Kidney epithelial cell (primary cell): ENCODE measurements at regions not wholly inside any gene's neighbourhood (a gene's known extent, or its start where the extent isn't known, plus 50 kb on each side); places are given as distances from the start of the nearest gene placed in this dataset.

ENCODE experiments used
- DNase-seq: peaks from one replicate; pipeline ENCODE4 v3.0.0-alpha.2; 2010; ENCODE audit warnings: low read depth
- H3K27me3 ChIP-seq: 2 replicates; pipeline ENCODE4 v1.6.0; 2011; ENCODE audit warnings: low read length; ENCODE audit not compliant: control insufficient read depth, insufficient read depth
- H3K36me3 ChIP-seq: 2 replicates; pipeline ENCODE4 v1.5.1; 2011; ENCODE audit warnings: low read length; ENCODE audit not compliant: control insufficient read depth, insufficient read depth
- H3K4me3 ChIP-seq: 2 replicates; pipeline ENCODE4 v1.5.1; 2011; ENCODE audit warnings: low read depth, mild to moderate bottlenecking, control low read depth, low read length
- TF ChIP-seq, protein P1 (sequence below): IDR thresholded peaks from 2 replicates; pipeline ENCODE4 v1.5.1; 2011; ENCODE audit warnings: mild to moderate bottlenecking, moderate library complexity, low read length, control low read depth, inconsistent platforms; ENCODE audit not compliant: insufficient read depth, poor library complexity, severe bottlenecking

DNA sequence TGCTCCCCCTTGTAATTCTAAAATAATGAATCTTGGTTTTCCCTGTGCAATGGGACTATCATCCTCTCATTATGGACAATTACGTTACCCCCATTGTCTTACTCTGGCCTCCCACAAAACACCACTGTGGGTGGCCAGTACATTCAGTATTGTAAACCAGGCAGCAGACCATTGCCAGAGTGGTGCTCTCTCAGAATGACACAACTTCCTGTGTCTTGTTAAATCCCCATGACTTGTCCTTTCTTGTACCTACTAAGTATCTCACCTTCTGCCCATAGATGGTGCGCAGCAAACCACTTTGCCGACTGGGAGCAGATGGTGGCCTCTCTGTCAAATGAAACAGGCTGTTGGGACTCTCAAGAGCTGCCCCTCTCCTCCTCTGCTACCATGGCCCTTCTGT, 287.1 kb upstream of the RAG2 start:
- Histone ChIP-seq H3K4me3 (no peak overlapping the region), H3K27me3 (no peaks in the 10 kb centered on the region), H3K36me3 (no peaks in the 10 kb centered on the region)
- TF ChIP-seq, protein P1, sequence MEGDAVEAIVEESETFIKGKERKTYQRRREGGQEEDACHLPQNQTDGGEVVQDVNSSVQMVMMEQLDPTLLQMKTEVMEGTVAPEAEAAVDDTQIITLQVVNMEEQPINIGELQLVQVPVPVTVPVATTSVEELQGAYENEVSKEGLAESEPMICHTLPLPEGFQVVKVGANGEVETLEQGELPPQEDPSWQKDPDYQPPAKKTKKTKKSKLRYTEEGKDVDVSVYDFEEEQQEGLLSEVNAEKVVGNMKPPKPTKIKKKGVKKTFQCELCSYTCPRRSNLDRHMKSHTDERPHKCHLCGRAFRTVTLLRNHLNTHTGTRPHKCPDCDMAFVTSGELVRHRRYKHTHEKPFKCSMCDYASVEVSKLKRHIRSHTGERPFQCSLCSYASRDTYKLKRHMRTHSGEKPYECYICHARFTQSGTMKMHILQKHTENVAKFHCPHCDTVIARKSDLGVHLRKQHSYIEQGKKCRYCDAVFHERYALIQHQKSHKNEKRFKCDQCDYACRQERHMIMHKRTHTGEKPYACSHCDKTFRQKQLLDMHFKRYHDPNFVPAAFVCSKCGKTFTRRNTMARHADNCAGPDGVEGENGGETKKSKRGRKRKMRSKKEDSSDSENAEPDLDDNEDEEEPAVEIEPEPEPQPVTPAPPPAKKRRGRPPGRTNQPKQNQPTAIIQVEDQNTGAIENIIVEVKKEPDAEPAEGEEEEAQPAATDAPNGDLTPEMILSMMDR: no peak
- no peak for DNase-seq

DNA sequence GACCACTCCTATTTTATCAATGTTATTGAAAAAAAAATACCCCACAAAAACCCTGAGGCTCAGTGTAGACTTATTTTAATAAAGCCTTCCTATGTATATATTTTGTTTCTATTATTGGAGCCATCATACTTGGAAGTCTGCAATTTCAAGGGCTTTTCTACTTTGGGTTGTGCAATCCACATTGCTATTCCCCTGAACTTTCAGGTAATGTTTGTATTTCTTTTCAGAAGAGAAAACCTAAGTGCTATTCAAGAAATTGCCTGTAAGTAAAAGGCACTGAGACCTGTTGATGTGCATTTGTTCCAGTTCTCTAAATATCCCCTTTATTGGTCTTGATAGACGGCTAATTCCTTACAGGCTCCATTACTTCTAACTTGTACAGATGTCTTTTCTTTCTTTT, 280.7 kb upstream of the RAG2 start:
- DNase-seq: no peak
- TF ChIP-seq, protein P1: no peak
- no peaks in the 10 kb centered on the region for H3K27me3 ChIP-seq
- H3K4me3 ChIP-seq: no peak overlapping the region
- H3K36me3 ChIP-seq: no peaks in the 10 kb centered on the region

DNA sequence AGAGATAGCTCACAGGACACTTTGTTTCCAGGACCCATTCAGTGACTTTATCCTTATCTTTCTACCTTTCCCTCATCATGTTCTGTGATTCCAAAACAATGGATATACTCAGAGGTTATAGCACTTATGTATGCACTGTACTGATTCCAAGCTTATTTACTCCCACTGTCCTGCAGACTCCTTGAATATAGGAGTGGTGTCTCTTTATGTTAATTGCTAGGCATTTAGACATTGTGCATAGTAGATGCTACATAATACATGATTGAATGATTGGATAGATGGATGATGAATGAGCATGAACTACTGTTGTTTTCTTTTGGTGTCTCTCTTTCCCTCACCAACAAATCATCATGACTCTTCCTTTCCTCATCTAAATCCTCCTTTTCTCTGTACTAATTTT, 279.1 kb upstream of the RAG2 start:
- Histone ChIP-seq H3K27me3 (no peaks in the 10 kb centered on the region), H3K36me3 (no peaks in the 10 kb centered on the region), H3K4me3 (no peak overlapping the region)
- no peak for DNase-seq
- TF ChIP-seq, protein P1: no peak

DNA sequence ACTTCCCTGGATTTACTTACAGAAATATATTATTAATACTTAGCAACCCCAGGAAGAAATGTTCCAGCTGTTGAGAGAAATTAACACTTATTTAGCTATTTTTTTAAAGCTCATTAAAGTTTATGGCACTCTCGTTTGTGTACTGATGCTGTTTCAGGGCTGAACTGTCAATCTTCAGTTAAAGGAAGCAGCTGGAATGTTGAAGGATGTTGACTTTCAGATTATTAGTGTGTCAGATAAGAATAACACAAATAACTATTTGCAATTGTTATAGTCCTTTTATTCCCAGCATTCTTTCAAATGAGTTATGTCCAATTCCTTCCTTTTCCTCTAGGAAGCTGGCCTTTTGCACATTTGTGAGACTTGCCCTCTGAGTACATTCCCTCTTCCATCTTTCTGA, 278.2 kb upstream of the RAG2 start:
- TF ChIP-seq, protein P1: no peak
- no peak for DNase-seq
- Histone ChIP-seq H3K36me3 (no peaks in the 10 kb centered on the region), H3K4me3 (no peak overlapping the region), H3K27me3 (no peaks in the 10 kb centered on the region)

DNA sequence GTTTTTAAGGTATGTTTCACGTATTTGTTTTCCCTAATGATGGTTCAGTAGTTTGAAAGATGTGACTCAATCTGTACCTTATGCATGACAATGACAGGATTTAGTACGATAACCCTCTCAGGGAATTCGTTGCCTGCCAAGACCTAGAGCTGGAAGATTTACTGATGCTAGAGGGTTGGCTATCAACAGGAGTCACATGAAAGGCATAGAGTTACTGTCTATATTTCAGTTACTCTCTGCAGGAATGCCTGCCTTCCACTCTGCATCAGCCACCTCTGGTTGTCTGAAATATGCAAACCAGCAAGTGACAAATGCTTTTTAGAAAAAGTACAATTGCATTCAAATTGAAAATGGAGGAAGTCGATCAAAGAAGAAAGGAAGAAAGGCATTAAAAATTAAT, 276.3 kb upstream of the RAG2 start:
- no peaks in the 10 kb centered on the region for H3K27me3 ChIP-seq
- H3K36me3 ChIP-seq: no peaks in the 10 kb centered on the region
- H3K4me3 ChIP-seq: no peak overlapping the region
- no peak for DNase-seq
- TF ChIP-seq, protein P1: no peak

DNA sequence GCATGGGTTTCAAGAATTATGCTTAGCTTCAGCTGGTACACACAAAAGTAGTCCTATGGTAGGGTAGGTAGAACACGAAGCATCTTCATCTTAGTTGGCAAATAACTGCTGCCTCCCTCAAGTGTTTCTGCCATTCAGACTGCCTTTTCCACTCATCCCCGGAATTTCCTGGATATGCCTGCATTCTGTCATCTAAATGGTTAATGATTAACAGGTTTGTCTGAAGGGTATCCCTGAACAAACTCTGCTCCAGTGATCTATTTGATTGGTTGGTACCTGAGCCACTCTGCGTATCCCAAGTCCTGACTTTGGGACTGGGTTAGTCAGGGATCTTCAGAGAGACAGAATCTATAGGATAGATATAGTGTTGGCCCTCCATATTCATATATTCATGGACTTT, 272.3 kb upstream of the RAG2 start:
- Histone ChIP-seq H3K4me3 (no peak overlapping the region), H3K36me3 (no peaks in the 10 kb centered on the region), H3K27me3 (no peaks in the 10 kb centered on the region)
- TF ChIP-seq, protein P1: no peak
- peak; percentile 2 for DNase-seq
